Calu3 (cell line): ENCODE measurements at regions not wholly inside any gene's neighbourhood (a gene's known extent, or its start where the extent isn't known, plus 50 kb on each side); places are given as distances from the start of the nearest gene placed in this dataset.

ENCODE experiments used
- BruUV-seq: library from RNA; stranded (reverse); fragments of 400-500 nt; replicated peaks from 2 replicates; lab custom pipeline; 2021; lab: Mats Ljungman, UMichigan
- CTCF ChIA-PET: fragments of 300-600 bp; sonication (Branson Sonifier 250); formaldehyde crosslinking; loops from one replicate; lab custom pipeline; 2022; ENCODE audit warnings: antibody characterized with exemption; lab: Charles Lee
- DNase-seq: peaks from one replicate; pipeline ENCODE4 v3.0.0; 2022
- H3K27ac Mint-ChIP-seq: one replicate; pipeline ENCODE4 v1.8.0; 2022; ENCODE audit warnings: mixed read lengths; ENCODE audit not compliant: unreplicated experiment
- H3K27me3 Mint-ChIP-seq: one replicate; pipeline ENCODE4 v1.8.0; 2022; ENCODE audit warnings: mixed read lengths; ENCODE audit not compliant: unreplicated experiment
- H3K36me3 Mint-ChIP-seq: one replicate; pipeline ENCODE4 v1.8.0; 2022; ENCODE audit warnings: mild to moderate bottlenecking, moderate library complexity, mixed read lengths; ENCODE audit not compliant: insufficient read depth, unreplicated experiment
- H3K4me1 Mint-ChIP-seq: one replicate; pipeline ENCODE4 v1.8.0; 2022; ENCODE audit warnings: mild to moderate bottlenecking, low read depth, mixed read lengths; ENCODE audit not compliant: unreplicated experiment
- H3K4me3 Mint-ChIP-seq: one replicate; pipeline ENCODE4 v1.8.0; 2022; ENCODE audit warnings: mild to moderate bottlenecking, low read depth, moderate library complexity, mixed read lengths; ENCODE audit not compliant: unreplicated experiment
- H3K9me3 Mint-ChIP-seq: one replicate; pipeline ENCODE4 v1.8.0; 2022; ENCODE audit warnings: low read depth, mixed read lengths; ENCODE audit not compliant: unreplicated experiment
- intact Hi-C: fragments of 100-400 bp; cut with micrococcal nuclease; formaldehyde crosslinking; loops from one replicate; pipeline ENCODE4 v1.10.0; 2022; ENCODE audit not compliant: unreplicated experiment
- TF ChIP-seq, protein P1 (sequence below): fragments of 200-600 bp; IDR thresholded peaks from one replicate; pipeline ENCODE4 v1.8.0; 2022; ENCODE audit warnings: antibody characterized with exemption; ENCODE audit not compliant: unreplicated experiment

DNA sequence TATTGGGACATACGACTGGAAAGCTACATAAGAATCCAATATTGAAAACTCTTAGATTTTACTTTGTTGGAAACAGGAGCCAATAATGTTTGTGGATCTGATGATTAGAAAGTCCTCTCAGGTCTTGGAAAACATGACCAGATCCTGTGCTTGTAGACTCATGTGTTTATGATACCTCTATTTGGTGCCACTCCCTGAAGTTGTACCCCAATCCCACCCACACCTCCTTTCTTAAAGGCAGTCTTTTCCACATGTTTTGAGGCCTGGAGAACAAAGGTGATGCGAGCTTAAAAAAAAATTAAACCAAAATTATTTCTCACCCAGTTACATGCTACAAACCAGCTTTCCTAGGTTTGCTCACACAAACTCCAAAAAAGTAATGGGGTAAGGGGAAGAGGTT lies 262.7 kb downstream of the PTTG2 start:
- TF ChIP-seq, protein P1, sequence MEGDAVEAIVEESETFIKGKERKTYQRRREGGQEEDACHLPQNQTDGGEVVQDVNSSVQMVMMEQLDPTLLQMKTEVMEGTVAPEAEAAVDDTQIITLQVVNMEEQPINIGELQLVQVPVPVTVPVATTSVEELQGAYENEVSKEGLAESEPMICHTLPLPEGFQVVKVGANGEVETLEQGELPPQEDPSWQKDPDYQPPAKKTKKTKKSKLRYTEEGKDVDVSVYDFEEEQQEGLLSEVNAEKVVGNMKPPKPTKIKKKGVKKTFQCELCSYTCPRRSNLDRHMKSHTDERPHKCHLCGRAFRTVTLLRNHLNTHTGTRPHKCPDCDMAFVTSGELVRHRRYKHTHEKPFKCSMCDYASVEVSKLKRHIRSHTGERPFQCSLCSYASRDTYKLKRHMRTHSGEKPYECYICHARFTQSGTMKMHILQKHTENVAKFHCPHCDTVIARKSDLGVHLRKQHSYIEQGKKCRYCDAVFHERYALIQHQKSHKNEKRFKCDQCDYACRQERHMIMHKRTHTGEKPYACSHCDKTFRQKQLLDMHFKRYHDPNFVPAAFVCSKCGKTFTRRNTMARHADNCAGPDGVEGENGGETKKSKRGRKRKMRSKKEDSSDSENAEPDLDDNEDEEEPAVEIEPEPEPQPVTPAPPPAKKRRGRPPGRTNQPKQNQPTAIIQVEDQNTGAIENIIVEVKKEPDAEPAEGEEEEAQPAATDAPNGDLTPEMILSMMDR: no peak
- intact Hi-C loops: loop anchor here (5.0 kb wide), 1 partner anchor 36 kb away; no protein-coding TSS in a partner anchor
- DNase-seq: no peak
- Mint-ChIP-seq H3K27ac (no peak overlapping the region), H3K9me3 (no peaks in the 10 kb centered on the region), H3K4me1 (peaks cover 37% of the 10 kb centered on the region), H3K27me3 (no peaks in the 10 kb centered on the region), H3K4me3 (no peak overlapping the region), H3K36me3 (no peaks in the 10 kb centered on the region)
- no TSS peak for BruUV-seq
- CTCF ChIA-PET: interaction anchor here (1.0 kb wide), 1 partner anchor 92 kb away, joined by 3 read pairs; no protein-coding TSS in a partner anchor

DNA sequence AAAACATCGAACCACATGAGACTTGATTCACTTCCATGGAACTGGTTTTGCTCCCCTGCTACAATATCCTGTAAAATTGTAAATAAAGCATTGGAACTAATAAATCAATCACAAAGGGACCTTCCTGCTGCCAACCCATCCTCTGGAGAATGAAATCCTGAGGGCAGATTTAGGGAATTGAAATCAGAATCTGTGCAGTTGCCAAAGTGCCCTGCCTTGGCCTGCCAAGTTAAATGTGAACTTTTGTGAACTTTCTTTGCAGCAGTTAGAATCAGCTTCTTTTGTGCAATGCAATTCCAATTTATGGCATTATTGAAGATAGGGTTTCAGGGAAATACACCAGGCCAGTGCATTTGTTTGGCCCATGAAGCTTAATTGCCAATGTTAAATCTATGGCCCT lies 263.1 kb downstream of the PTTG2 start:
- H3K4me1 Mint-ChIP-seq: peaks cover 37% of the 10 kb centered on the region
- peak overlapping the region; percentile 14 for H3K4me3 Mint-ChIP-seq
- CTCF ChIA-PET: interaction anchor here (1.0 kb wide), 1 partner anchor 91 kb away, joined by 3 read pairs; no protein-coding TSS in a partner anchor
- no peaks in the 10 kb centered on the region for H3K27me3 Mint-ChIP-seq
- H3K36me3 Mint-ChIP-seq: no peaks in the 10 kb centered on the region
- H3K27ac Mint-ChIP-seq: peak overlapping the region; percentile 61
- no peak for DNase-seq
- TF ChIP-seq, protein P1: no peak
- H3K9me3 Mint-ChIP-seq: no peaks in the 10 kb centered on the region
- BruUV-seq: no TSS peak
- intact Hi-C loops: loop anchor here (5.0 kb wide), 1 partner anchor 36 kb away; no protein-coding TSS in a partner anchor

DNA sequence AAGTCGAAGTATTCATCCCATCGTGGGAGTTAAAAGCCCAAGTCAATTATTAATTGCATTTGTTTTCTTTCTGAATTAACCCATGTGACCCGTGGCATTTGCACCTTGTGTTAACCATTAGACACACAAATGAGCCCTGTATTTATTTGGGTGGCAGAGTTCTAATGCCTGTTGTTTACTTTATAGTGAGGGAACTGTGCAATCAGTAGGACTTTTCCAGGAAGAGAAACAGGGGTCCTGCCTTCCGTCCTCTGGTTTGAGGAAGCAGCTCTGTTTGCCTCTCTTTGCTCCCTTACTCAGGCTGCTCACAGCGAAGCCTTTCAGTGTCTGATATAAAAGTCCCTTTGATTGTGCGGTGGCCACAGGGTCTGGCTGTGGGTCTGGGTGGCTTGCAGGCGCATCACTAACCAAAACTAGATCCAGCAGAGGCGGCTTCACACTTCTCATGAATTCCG lies 263.6 kb downstream of the PTTG2 start:
- peak overlapping the region; percentile 14 for H3K4me3 Mint-ChIP-seq
- intact Hi-C loops: loop anchor here (5.0 kb wide), 1 partner anchor 37 kb away; no protein-coding TSS in a partner anchor
- H3K27ac Mint-ChIP-seq: peak overlapping the region; percentile 61
- CTCF ChIA-PET: interaction anchor here (1.0 kb wide), 1 partner anchor 91 kb away, joined by 3 read pairs; no protein-coding TSS in a partner anchor
- no peaks in the 10 kb centered on the region for H3K27me3 Mint-ChIP-seq
- DNase-seq: peak; percentile 19
- TF ChIP-seq, protein P1: no peak
- peaks cover 37% of the 10 kb centered on the region for H3K4me1 Mint-ChIP-seq
- H3K9me3 Mint-ChIP-seq: no peaks in the 10 kb centered on the region
- BruUV-seq: no TSS peak
- no peaks in the 10 kb centered on the region for H3K36me3 Mint-ChIP-seq

DNA sequence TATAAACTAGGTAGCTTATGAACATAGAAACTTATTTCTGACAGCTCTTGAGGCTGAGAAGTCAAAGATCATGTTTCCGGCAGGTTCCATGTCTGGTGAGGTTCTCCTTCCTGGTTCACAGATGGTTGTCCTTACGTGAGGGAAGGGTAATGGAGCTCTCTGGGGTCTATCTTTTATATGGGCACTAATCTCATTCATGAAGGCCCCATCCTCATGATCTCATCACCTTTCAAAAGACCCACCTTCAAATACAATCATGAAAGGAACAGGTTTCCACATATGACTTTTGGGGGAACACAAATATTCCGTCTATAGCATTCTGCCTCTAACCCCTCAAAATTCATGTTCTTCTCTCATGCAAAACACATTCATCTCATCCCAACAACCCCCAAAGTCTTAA lies 264.7 kb downstream of the PTTG2 start:
- H3K36me3 Mint-ChIP-seq: no peaks in the 10 kb centered on the region
- CTCF ChIA-PET: no interaction called here
- peak overlapping the region; percentile 61 for H3K27ac Mint-ChIP-seq
- TF ChIP-seq, protein P1: no peak
- peaks cover 40% of the 10 kb centered on the region for H3K4me1 Mint-ChIP-seq
- DNase-seq: no peak
- intact Hi-C loops: loop anchor here (5.0 kb wide), 1 partner anchor 38 kb away; no protein-coding TSS in a partner anchor
- no peak overlapping the region for H3K4me3 Mint-ChIP-seq
- H3K27me3 Mint-ChIP-seq: no peaks in the 10 kb centered on the region
- no TSS peak for BruUV-seq
- no peaks in the 10 kb centered on the region for H3K9me3 Mint-ChIP-seq
